ENCODE measurements at regions not wholly inside any gene's neighbourhood (a gene's known extent, or its start where the extent isn't known, plus 50 kb on each side); places are given as distances from the start of the nearest gene placed in this dataset.

- no peak overlapping the region for H3K4me2 ChIP-seq
Observed at GRCh38 chr3:61452535-61453090, 108.8 kb upstream of the PTPRG start.

GRCh38 chr3:61454006-61454585 is 107.3 kb upstream of the PTPRG start:
- H3K4me3 Mint-ChIP-seq: no peak overlapping the region
- H3K9me3 Mint-ChIP-seq: peaks cover 12% of the 10 kb centered on the region
- no peak overlapping the region for H2AFZ ChIP-seq (replicated peaks)
- peak overlapping the region; percentile 15 for H3K27ac ChIP-seq
- no peaks in the 10 kb centered on the region for H3K9me3 ChIP-seq (ENCODE audit: low read depth)
- H3K36me3 ChIP-seq: no peaks in the 10 kb centered on the region
- peak; percentile 31 for TF ChIP-seq EZH2phosphoT487 (IDR thresholded peaks at IDR 0.05)
- TF ChIP-seq CTCF (IDR thresholded peaks at IDR 0.05): no peak
- H3K36me3 Mint-ChIP-seq: peaks cover 2% of the 10 kb centered on the region
- no peak overlapping the region for H3K9ac ChIP-seq
- H3K27me3 ChIP-seq: no peaks in the 10 kb centered on the region
- H3K4me1 Mint-ChIP-seq: peaks cover 22% of the 10 kb centered on the region
- peaks cover 18% of the 10 kb centered on the region for H3F3A ChIP-seq (ENCODE audit: low read depth)
- no peak overlapping the region for H3K27ac Mint-ChIP-seq
- H4K20me1 ChIP-seq (ENCODE audit: low read depth): peaks cover 6% of the 10 kb centered on the region
- peaks cover 40% of the 10 kb centered on the region for H3K27me3 Mint-ChIP-seq (ENCODE audit: insufficient read depth, low read depth)
- peak; percentile 87 for DNase-seq (ENCODE audit: low spot score)
- H3K4me1 ChIP-seq: peaks cover 18% of the 10 kb centered on the region
- H3K4me2 ChIP-seq: peak overlapping the region; percentile 55
- H3K4me3 ChIP-seq: no peak overlapping the region
- H3K79me2 ChIP-seq (ENCODE audit: low read depth): no peaks in the 10 kb centered on the region

More at GRCh38 chr3:61452535-61453090, 108.8 kb upstream of the PTPRG start:
- no peak for DNase-seq (ENCODE audit: low spot score)
- H3K9me3 Mint-ChIP-seq: peaks cover 6% of the 10 kb centered on the region
- Histone ChIP-seq H3K4me3 (no peak overlapping the region), H3K36me3 (no peaks in the 10 kb centered on the region), H3K27me3 (no peaks in the 10 kb centered on the region), H3K79me2 (ENCODE audit: low read depth) (no peaks in the 10 kb centered on the region), H3K27ac (no peak overlapping the region), H3K4me1 (peaks cover 18% of the 10 kb centered on the region), H4K20me1 (ENCODE audit: low read depth) (peaks cover 6% of the 10 kb centered on the region), H3K9ac (no peak overlapping the region), H3K9me3 (ENCODE audit: low read depth) (no peaks in the 10 kb centered on the region), H3F3A (ENCODE audit: low read depth) (peaks cover 18% of the 10 kb centered on the region), H2AFZ (replicated peaks) (no peak overlapping the region)
- peaks cover 3% of the 10 kb centered on the region for H3K36me3 Mint-ChIP-seq
- peaks cover 40% of the 10 kb centered on the region for H3K27me3 Mint-ChIP-seq (ENCODE audit: insufficient read depth, low read depth)
- peaks cover 22% of the 10 kb centered on the region for H3K4me1 Mint-ChIP-seq
- no peak overlapping the region for H3K4me3 Mint-ChIP-seq
- no peak for TF ChIP-seq CTCF (IDR thresholded peaks at IDR 0.05)
- TF ChIP-seq EZH2phosphoT487 (IDR thresholded peaks at IDR 0.05): no peak
- TF ChIP-seq EZH2 (IDR thresholded peaks at IDR 0.05): no peak
- H3K27ac Mint-ChIP-seq: no peak overlapping the region

DNA sequence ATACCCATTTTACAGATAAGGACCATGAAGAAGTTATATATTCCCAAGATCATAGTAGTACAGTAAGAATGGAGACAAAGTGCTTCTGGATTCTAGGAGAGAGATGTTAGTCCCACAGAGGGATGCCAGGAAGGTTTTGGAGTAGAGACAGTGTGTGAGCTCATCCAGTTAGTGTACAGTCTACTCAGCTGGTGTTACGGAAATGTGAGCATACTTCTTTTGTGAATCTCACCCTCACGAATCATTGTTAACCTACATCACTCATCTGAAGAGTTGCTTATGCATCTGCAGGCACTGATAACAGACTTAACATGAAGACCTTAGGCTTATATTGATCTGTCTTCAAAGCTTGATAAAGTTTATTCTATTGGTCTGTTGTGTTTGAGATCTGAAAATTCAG is 106.6 kb upstream of the PTPRG start:
- H3K4me1 ChIP-seq: peaks cover 18% of the 10 kb centered on the region
- Mint-ChIP-seq H3K27me3 (ENCODE audit: insufficient read depth, low read depth) (peaks cover 42% of the 10 kb centered on the region), H3K27ac (no peak overlapping the region), H3K36me3 (no peaks in the 10 kb centered on the region), H3K4me1 (peaks cover 22% of the 10 kb centered on the region), H3K9me3 (peaks cover 17% of the 10 kb centered on the region), H3K4me3 (no peak overlapping the region)
- H3K9me3 ChIP-seq (ENCODE audit: low read depth): no peaks in the 10 kb centered on the region
- H3K9ac ChIP-seq: no peak overlapping the region
- H4K20me1 ChIP-seq (ENCODE audit: low read depth): peaks cover 6% of the 10 kb centered on the region
- H3K4me3 ChIP-seq: no peak overlapping the region
- no peak for DNase-seq (ENCODE audit: low spot score)
- peaks cover 18% of the 10 kb centered on the region for H3F3A ChIP-seq (ENCODE audit: low read depth)
- no peak overlapping the region for H3K27ac ChIP-seq
- H3K27me3 ChIP-seq: no peaks in the 10 kb centered on the region
- H2AFZ ChIP-seq (replicated peaks): no peak overlapping the region
- H3K79me2 ChIP-seq (ENCODE audit: low read depth): no peaks in the 10 kb centered on the region
- peak overlapping the region; percentile 55 for H3K4me2 ChIP-seq
- TF ChIP-seq CTCF (IDR thresholded peaks at IDR 0.05): no peak
- no peak for TF ChIP-seq EZH2 (IDR thresholded peaks at IDR 0.05)
- no peak for TF ChIP-seq EZH2phosphoT487 (IDR thresholded peaks at IDR 0.05)
- no peaks in the 10 kb centered on the region for H3K36me3 ChIP-seq
